ENCODE measurements at regions not wholly inside any gene's neighbourhood (a gene's known extent, or its start where the extent isn't known, plus 50 kb on each side); places are given as distances from the start of the nearest gene placed in this dataset.

- Histone ChIP-seq H2AFZ (ENCODE audit: low read depth, low read length, severe bottlenecking) (no peak overlapping the region), H3K36me3 (ENCODE audit: low read length) (no peaks in the 10 kb centered on the region), H3K9me2 (replicated peaks; ENCODE audit: insufficient read depth, low read length) (no peaks in the 10 kb centered on the region), H3K27ac (ENCODE audit: low read depth, low read length) (no peak overlapping the region), H3K9me3 (ENCODE audit: insufficient read depth, low read length) (peaks cover 8% of the 10 kb centered on the region; the same call in 1 of the 2 replicates), H3F3A (ENCODE audit: insufficient read depth) (no peaks in the 10 kb centered on the region), H3K27me3 (ENCODE audit: low read length) (no peaks in the 10 kb centered on the region), H3K4me2 (ENCODE audit: low read depth, low read length, poor library complexity, severe bottlenecking) (no peak overlapping the region), H3K9ac (ENCODE audit: low read length) (no peak overlapping the region), H3K79me2 (ENCODE audit: insufficient read depth, low read length) (no peaks in the 10 kb centered on the region), H4K20me1 (ENCODE audit: low read depth, low read length) (no peaks in the 10 kb centered on the region), H3K4me3 (ENCODE audit: insufficient read depth, low read length, poor library complexity, severe bottlenecking) (no peak overlapping the region)
- TF ChIP-seq EZH2phosphoT487 (conservative IDR thresholded peaks at IDR 0.05; ENCODE audit: low read length) = no peak
- TF ChIP-seq, protein P1, sequence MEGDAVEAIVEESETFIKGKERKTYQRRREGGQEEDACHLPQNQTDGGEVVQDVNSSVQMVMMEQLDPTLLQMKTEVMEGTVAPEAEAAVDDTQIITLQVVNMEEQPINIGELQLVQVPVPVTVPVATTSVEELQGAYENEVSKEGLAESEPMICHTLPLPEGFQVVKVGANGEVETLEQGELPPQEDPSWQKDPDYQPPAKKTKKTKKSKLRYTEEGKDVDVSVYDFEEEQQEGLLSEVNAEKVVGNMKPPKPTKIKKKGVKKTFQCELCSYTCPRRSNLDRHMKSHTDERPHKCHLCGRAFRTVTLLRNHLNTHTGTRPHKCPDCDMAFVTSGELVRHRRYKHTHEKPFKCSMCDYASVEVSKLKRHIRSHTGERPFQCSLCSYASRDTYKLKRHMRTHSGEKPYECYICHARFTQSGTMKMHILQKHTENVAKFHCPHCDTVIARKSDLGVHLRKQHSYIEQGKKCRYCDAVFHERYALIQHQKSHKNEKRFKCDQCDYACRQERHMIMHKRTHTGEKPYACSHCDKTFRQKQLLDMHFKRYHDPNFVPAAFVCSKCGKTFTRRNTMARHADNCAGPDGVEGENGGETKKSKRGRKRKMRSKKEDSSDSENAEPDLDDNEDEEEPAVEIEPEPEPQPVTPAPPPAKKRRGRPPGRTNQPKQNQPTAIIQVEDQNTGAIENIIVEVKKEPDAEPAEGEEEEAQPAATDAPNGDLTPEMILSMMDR (IDR thresholded peaks at IDR 0.05; ENCODE audit: insufficient read depth, low read length, poor library complexity, severe bottlenecking) = no peak
These were observed 2858.1 kb upstream of the PCDH20 start for GRCh38 chr13:64273780-64274179.

DNA sequence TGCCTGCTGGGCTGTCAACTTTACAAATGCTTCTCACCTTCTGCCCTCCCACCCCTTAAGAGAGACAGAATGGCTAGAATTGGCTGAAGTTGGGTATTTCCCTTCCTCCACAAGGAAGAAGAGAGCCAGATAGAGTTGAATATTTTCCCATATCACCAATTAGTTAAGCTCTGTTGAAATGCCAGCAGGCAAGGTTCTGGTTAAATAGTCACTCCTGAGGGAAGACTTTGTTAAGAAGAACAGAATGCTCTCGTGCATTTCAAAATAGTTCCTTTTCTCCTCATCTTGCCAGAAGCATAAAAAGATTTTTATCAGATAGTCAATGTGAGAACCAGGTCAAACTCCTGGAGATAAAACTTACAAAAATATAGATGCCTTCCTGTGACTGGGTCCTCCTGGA, 2857.0 kb upstream of the PCDH20 start:
- no peaks in the 10 kb centered on the region for H3K9me2 ChIP-seq (replicated peaks; ENCODE audit: insufficient read depth, low read length)
- no peaks in the 10 kb centered on the region for H3K36me3 ChIP-seq (ENCODE audit: low read length)
- no peaks in the 10 kb centered on the region for H3K79me2 ChIP-seq (ENCODE audit: insufficient read depth, low read length)
- no peaks in the 10 kb centered on the region for H3F3A ChIP-seq (ENCODE audit: insufficient read depth)
- H3K27me3 ChIP-seq (ENCODE audit: low read length) = no peaks in the 10 kb centered on the region
- no peak overlapping the region for H3K9ac ChIP-seq (ENCODE audit: low read length)
- no peaks in the 10 kb centered on the region for H4K20me1 ChIP-seq (ENCODE audit: low read depth, low read length)
- H3K27ac ChIP-seq (ENCODE audit: low read depth, low read length) = no peak overlapping the region
- TF ChIP-seq EZH2phosphoT487 (conservative IDR thresholded peaks at IDR 0.05; ENCODE audit: low read length) = no peak
- TF ChIP-seq, protein P1 (IDR thresholded peaks at IDR 0.05; ENCODE audit: insufficient read depth, low read length, poor library complexity, severe bottlenecking) = no peak
- H3K9me3 ChIP-seq (ENCODE audit: insufficient read depth, low read length) = peaks cover 8% of the 10 kb centered on the region; the same call in 1 of the 2 replicates
- peak overlapping the region; percentile 7 for H2AFZ ChIP-seq (ENCODE audit: low read depth, low read length, severe bottlenecking)
- H3K4me2 ChIP-seq (ENCODE audit: low read depth, low read length, poor library complexity, severe bottlenecking) = no peak overlapping the region
- H3K4me3 ChIP-seq (ENCODE audit: insufficient read depth, low read length, poor library complexity, severe bottlenecking) = no peak overlapping the region

- TF ChIP-seq, protein P1 (IDR thresholded peaks at IDR 0.05; ENCODE audit: insufficient read depth, low read length, poor library complexity, severe bottlenecking) = no peak
- no peak for TF ChIP-seq EZH2phosphoT487 (conservative IDR thresholded peaks at IDR 0.05; ENCODE audit: low read length)
- H2AFZ ChIP-seq (ENCODE audit: low read depth, low read length, severe bottlenecking) = peak overlapping the region; percentile 13
- no peaks in the 10 kb centered on the region for H4K20me1 ChIP-seq (ENCODE audit: low read depth, low read length)
- no peaks in the 10 kb centered on the region for H3K9me2 ChIP-seq (replicated peaks; ENCODE audit: insufficient read depth, low read length)
- no peaks in the 10 kb centered on the region for H3K36me3 ChIP-seq (ENCODE audit: low read length)
- H3K4me2 ChIP-seq (ENCODE audit: low read depth, low read length, poor library complexity, severe bottlenecking) = no peak overlapping the region
- H3K4me3 ChIP-seq (ENCODE audit: insufficient read depth, low read length, poor library complexity, severe bottlenecking) = no peak overlapping the region
- H3K9me3 ChIP-seq (ENCODE audit: insufficient read depth, low read length) = peaks cover 17% of the 10 kb centered on the region; the same call in 1 of the 2 replicates
- no peaks in the 10 kb centered on the region for H3K27me3 ChIP-seq (ENCODE audit: low read length)
- no peak overlapping the region for H3K9ac ChIP-seq (ENCODE audit: low read length)
- no peaks in the 10 kb centered on the region for H3F3A ChIP-seq (ENCODE audit: insufficient read depth)
- no peaks in the 10 kb centered on the region for H3K79me2 ChIP-seq (ENCODE audit: insufficient read depth, low read length)
- H3K27ac ChIP-seq (ENCODE audit: low read depth, low read length) = no peak overlapping the region
These were observed 2850.4 kb upstream of the PCDH20 start for GRCh38 chr13:64266024-64266423.

All from SU-DHL-6 (cell line).